ENCODE measurements at regions not wholly inside any gene's neighbourhood (a gene's known extent, or its start where the extent isn't known, plus 50 kb on each side); places are given as distances from the start of the nearest gene placed in this dataset.

- no peak for DNase-seq
These were observed 706.6 kb downstream of the NR2F2 start for GRCh38 chr15:97037080-97037479.

GRCh38 chr15:97045666-97046421 is 715.3 kb downstream of the NR2F2 start:
- DNase-seq = no peak

- DNase-seq = no peak
These were observed 722.0 kb downstream of the NR2F2 start for GRCh38 chr15:97052513-97052912.

GRCh38 chr15:97053635-97054034 is 723.1 kb downstream of the NR2F2 start:
- no peak for DNase-seq

GRCh38 chr15:97057503-97057902 is 727.0 kb downstream of the NR2F2 start:
- DNase-seq = no peak

- no peak for DNase-seq
These were observed 728.8 kb downstream of the NR2F2 start for GRCh38 chr15:97059281-97059680.

GRCh38 chr15:97061392-97061791 is 730.9 kb downstream of the NR2F2 start:
- DNase-seq = no peak

- no peak for DNase-seq
These were observed 741.2 kb downstream of the NR2F2 start for GRCh38 chr15:97071668-97072067.

GRCh38 chr15:97072545-97072944 is 742.0 kb downstream of the NR2F2 start:
- DNase-seq = no peak

- DNase-seq = no peak
These were observed 745.5 kb downstream of the NR2F2 start for GRCh38 chr15:97076011-97076410.

- no peak for DNase-seq
These were observed 747.5 kb downstream of the NR2F2 start for GRCh38 chr15:97077975-97078374.

GRCh38 chr15:97078591-97078990 is 748.1 kb downstream of the NR2F2 start:
- no peak for DNase-seq

- no peak for DNase-seq
These were observed 751.2 kb downstream of the NR2F2 start for GRCh38 chr15:97081666-97082226.

GRCh38 chr15:97082830-97083229 is 752.3 kb downstream of the NR2F2 start:
- DNase-seq = no peak

- no peak for DNase-seq
These were observed 754.1 kb downstream of the NR2F2 start for GRCh38 chr15:97084650-97085049.

- no peak for DNase-seq
These were observed 755.2 kb downstream of the NR2F2 start for GRCh38 chr15:97085731-97086130.

- DNase-seq = no peak
These were observed 756.7 kb downstream of the NR2F2 start for GRCh38 chr15:97087006-97087741.

GRCh38 chr15:97091093-97091492 is 760.6 kb downstream of the NR2F2 start:
- DNase-seq = no peak

GRCh38 chr15:97092656-97093055 is 762.2 kb downstream of the NR2F2 start:
- no peak for DNase-seq

GRCh38 chr15:97096303-97096835 is 765.9 kb downstream of the NR2F2 start:
- DNase-seq = no peak

GRCh38 chr15:97099040-97099439 is 768.5 kb downstream of the NR2F2 start:
- no peak for DNase-seq

GRCh38 chr15:97101572-97101971 is 771.1 kb downstream of the NR2F2 start:
- DNase-seq = no peak

- no peak for DNase-seq
These were observed 784.6 kb downstream of the NR2F2 start for GRCh38 chr15:97114900-97115760.
